ENCODE measurements at regions not wholly inside any gene's neighbourhood (a gene's known extent, or its start where the extent isn't known, plus 50 kb on each side); places are given as distances from the start of the nearest gene placed in this dataset.

DNA sequence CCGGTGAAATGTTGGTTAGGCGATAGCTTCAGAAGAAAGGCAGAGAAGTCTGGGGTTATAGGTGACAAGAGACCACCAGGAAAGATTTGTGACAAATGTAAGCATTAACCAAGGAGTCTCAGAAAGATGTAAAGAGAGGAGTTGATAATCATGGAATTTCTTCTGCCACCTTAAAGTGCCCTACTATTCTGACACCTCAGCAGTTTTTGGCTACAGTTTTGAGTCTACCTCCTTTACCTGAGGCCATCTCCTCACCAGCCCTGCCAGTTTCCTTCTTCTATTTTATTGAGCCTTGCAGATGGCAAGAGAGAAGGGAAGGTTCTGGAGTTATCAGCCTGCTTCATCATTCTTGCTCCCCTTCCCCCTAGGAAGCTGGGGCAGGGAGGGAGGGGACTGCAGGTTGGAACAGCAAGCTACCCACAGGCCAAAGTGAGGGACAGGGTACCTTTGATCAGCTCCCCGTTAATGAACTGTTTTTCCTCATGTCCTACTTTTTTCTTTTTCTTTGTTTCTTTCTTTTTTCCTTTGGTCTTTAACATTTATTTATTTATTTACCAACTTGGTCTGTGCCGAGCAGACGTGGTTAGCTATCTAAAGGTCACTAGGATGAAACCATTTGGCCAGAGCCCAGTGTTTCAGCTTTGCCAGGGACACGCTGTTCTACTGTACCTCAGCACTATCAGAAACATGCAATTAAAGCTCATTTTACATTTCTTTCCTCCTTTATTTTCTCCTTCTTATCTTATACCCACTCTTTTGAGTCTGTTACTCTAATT, 438.7 kb upstream of the AR start:
- Histone ChIP-seq H3K27ac (no peak overlapping the region), H3K79me2 (no peaks in the 10 kb centered on the region), H3K36me3 (ENCODE audit: control insufficient read depth, insufficient read depth, low read length) (no peaks in the 10 kb centered on the region), H3K4me1 (no peaks in the 10 kb centered on the region), H3K9ac (no peak overlapping the region), H3K9me3 (ENCODE audit: control insufficient read depth, low read length) (no peaks in the 10 kb centered on the region), H3K27me3 (ENCODE audit: control insufficient read depth, insufficient read depth, low read length) (no peaks in the 10 kb centered on the region), H3K4me2 (ENCODE audit: low read length) (no peak overlapping the region), H2AFZ (no peak overlapping the region), H3K4me3 (ENCODE audit: low read depth, low read length) (no peak overlapping the region)
- TF ChIP-seq CTCF (IDR thresholded peaks at IDR 0.05): no peak

DNA sequence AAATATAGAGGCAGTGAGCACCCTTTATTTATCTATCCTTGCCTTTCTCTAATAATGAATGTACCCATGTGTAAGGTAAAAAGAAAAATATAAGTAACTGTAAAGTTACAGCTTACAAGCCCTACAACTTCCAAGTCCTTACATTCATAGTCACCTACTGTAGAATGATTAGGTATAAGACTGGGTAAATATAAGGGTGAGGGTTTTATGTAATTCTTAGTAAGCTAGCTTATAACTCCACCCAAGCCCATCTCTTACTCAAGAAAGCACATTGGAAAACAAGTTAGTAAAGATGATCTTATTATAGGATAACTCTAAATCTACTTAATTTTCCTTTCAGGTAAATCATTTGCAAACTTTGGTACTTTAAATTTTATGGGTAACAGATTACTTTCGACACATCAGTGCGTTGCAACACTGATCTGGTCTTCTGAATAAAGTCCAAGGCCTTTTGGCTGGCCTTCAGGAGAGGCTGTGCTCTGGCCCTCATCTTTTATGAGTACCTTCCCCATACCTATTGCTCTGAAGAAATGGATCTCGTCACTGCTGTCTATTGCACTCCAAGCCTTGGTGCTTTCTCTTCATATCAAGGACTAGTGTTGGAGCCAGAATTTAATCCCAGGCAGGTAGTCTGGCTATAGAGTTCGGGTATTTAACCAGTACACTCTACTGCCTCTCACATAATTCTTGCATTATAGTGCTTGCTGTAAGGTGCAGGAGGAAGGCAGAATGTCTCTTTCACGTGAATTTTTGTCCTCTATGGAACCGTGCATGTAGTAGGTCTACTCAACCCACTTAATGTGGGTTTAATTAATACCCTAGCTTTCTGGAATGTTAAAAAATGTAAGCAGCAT, 443.6 kb upstream of the AR start:
- Histone ChIP-seq H3K9me3 (ENCODE audit: control insufficient read depth, low read length) (no peaks in the 10 kb centered on the region), H2AFZ (no peak overlapping the region), H3K4me2 (ENCODE audit: low read length) (no peak overlapping the region), H3K4me3 (ENCODE audit: low read depth, low read length) (no peak overlapping the region), H3K27ac (no peak overlapping the region), H3K79me2 (no peaks in the 10 kb centered on the region), H3K36me3 (ENCODE audit: control insufficient read depth, insufficient read depth, low read length) (no peaks in the 10 kb centered on the region), H3K27me3 (ENCODE audit: control insufficient read depth, insufficient read depth, low read length) (no peaks in the 10 kb centered on the region), H3K4me1 (no peaks in the 10 kb centered on the region), H3K9ac (no peak overlapping the region)
- TF ChIP-seq CTCF (IDR thresholded peaks at IDR 0.05): no peak

DNA sequence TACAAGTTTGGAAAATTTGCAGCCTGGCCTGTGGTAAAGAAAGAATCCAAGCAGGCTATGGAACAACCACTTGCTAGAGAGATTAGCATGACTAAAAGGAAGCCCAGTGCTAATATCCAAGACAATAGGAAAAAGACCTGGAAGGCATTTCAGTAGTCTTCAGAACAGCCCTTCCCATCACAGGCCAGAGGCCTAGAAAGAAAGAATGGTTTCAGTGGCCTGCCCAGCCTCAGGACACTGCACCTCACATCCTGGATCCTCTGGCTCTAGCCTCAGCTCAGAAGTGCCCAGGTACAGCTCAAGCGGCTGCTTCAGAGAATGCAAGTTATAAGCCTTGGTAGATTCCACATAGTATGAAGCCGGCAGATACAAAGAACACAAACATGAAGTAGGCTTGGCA, 449.8 kb upstream of the AR start:
- Histone ChIP-seq H3K79me2 (no peaks in the 10 kb centered on the region), H3K4me1 (no peaks in the 10 kb centered on the region), H3K36me3 (ENCODE audit: control insufficient read depth, insufficient read depth, low read length) (no peaks in the 10 kb centered on the region), H3K9ac (no peak overlapping the region), H3K4me2 (ENCODE audit: low read length) (no peak overlapping the region), H3K9me3 (ENCODE audit: control insufficient read depth, low read length) (no peaks in the 10 kb centered on the region), H3K27me3 (ENCODE audit: control insufficient read depth, insufficient read depth, low read length) (no peaks in the 10 kb centered on the region), H3K27ac (no peak overlapping the region), H2AFZ (no peak overlapping the region), H3K4me3 (ENCODE audit: low read depth, low read length) (no peak overlapping the region)
- no peak for TF ChIP-seq CTCF (IDR thresholded peaks at IDR 0.05)

- Histone ChIP-seq H3K36me3 (ENCODE audit: control insufficient read depth, insufficient read depth, low read length) (no peaks in the 10 kb centered on the region), H3K9ac (no peak overlapping the region), H3K27ac (no peak overlapping the region), H3K9me3 (ENCODE audit: control insufficient read depth, low read length) (no peaks in the 10 kb centered on the region), H3K4me1 (no peaks in the 10 kb centered on the region), H3K4me2 (ENCODE audit: low read length) (no peak overlapping the region), H3K79me2 (no peaks in the 10 kb centered on the region), H2AFZ (no peak overlapping the region), H3K27me3 (ENCODE audit: control insufficient read depth, insufficient read depth, low read length) (no peaks in the 10 kb centered on the region), H3K4me3 (ENCODE audit: low read depth, low read length) (no peak overlapping the region)
- TF ChIP-seq CTCF (IDR thresholded peaks at IDR 0.05): no peak
Observed at GRCh38 chrX:67050760-67051159, 411.9 kb upstream of the EDA2R start.
